HL-60 (cell line): ENCODE measurements at regions not wholly inside any gene's neighbourhood (a gene's known extent, or its start where the extent isn't known, plus 50 kb on each side); places are given as distances from the start of the nearest gene placed in this dataset.

Experiments used
- DNase-seq, 2 experiments: peaks; one replicate each; pipeline ENCODE4 v3.0.0-alpha.2; 2010 to 2020; ENCODE audit warnings: low read depth in 1 of 2, low spot score in 1 of 2
- H3K27ac ChIP-seq: fragments of 250-450 bp; sonication (Bioruptor Pico); replicated peaks from 2 replicates; pipeline ENCODE4 v1.5.1; 2020; ENCODE audit warnings: mild to moderate bottlenecking, moderate library complexity
- H3K27me3 ChIP-seq: fragments of 250-450 bp; sonication (Bioruptor Pico); 2 replicates; pipeline ENCODE4 v1.5.1; 2021; ENCODE audit warnings: mild to moderate bottlenecking, moderate library complexity; ENCODE audit not compliant: insufficient read depth, poor library complexity, severe bottlenecking
- H3K4me3 ChIP-seq: replicated peaks from 2 replicates; pipeline ENCODE4 v1.5.1; 2011; ENCODE audit warnings: mild to moderate bottlenecking, control low read depth, low read length; ENCODE audit not compliant: insufficient read depth
- GABPA ChIP-seq: IDR thresholded peaks from 2 replicates; pipeline ENCODE4 v1.6.1; 2012; ENCODE audit warnings: low read depth
- POLR2AphosphoS5 ChIP-seq: IDR thresholded peaks from 2 replicates; pipeline ENCODE4 v1.6.1; 2012; ENCODE audit warnings: low read depth
- SPI1 ChIP-seq: IDR thresholded peaks from 2 replicates; pipeline ENCODE4 v1.6.1; 2012; ENCODE audit warnings: low read depth, mild to moderate bottlenecking, borderline replicate concordance
- TF ChIP-seq, protein P1 (sequence below): IDR thresholded peaks from 2 replicates; pipeline ENCODE4 v1.6.1; 2012; ENCODE audit warnings: low read depth; ENCODE audit not compliant: insufficient replicate concordance
- TF ChIP-seq, protein P2 (sequence below): IDR thresholded peaks from one replicate; pipeline ENCODE4 v1.5.1; 2011; ENCODE audit warnings: low read length, control low read depth, inconsistent platforms; ENCODE audit not compliant: insufficient read depth

DNA sequence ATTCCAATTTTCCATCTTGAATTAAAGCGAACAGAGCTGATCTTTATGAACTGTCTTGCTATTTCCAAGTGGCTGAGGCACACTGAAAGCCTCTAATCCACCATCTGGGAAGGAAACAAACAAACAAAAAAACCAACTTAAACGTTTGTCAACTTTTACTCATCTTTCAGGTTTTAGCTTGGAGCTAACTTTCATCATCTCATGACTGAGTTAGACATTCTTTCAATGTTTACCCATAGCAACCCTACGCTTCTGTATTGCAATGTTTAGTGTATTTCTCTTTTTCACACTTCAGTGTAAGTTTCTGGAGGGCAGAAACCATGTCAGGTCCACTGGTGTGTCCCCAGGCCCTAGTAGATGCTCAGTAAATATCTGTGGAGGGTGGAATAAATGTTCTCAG is 343.8 kb downstream of the GBA3 start:
- TF ChIP-seq POLR2AphosphoS5 (no peak), GABPA (no peak), SPI1 (no peak)
- TF ChIP-seq, protein P1, sequence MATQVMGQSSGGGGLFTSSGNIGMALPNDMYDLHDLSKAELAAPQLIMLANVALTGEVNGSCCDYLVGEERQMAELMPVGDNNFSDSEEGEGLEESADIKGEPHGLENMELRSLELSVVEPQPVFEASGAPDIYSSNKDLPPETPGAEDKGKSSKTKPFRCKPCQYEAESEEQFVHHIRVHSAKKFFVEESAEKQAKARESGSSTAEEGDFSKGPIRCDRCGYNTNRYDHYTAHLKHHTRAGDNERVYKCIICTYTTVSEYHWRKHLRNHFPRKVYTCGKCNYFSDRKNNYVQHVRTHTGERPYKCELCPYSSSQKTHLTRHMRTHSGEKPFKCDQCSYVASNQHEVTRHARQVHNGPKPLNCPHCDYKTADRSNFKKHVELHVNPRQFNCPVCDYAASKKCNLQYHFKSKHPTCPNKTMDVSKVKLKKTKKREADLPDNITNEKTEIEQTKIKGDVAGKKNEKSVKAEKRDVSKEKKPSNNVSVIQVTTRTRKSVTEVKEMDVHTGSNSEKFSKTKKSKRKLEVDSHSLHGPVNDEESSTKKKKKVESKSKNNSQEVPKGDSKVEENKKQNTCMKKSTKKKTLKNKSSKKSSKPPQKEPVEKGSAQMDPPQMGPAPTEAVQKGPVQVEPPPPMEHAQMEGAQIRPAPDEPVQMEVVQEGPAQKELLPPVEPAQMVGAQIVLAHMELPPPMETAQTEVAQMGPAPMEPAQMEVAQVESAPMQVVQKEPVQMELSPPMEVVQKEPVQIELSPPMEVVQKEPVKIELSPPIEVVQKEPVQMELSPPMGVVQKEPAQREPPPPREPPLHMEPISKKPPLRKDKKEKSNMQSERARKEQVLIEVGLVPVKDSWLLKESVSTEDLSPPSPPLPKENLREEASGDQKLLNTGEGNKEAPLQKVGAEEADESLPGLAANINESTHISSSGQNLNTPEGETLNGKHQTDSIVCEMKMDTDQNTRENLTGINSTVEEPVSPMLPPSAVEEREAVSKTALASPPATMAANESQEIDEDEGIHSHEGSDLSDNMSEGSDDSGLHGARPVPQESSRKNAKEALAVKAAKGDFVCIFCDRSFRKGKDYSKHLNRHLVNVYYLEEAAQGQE = no peak
- TF ChIP-seq, protein P2, sequence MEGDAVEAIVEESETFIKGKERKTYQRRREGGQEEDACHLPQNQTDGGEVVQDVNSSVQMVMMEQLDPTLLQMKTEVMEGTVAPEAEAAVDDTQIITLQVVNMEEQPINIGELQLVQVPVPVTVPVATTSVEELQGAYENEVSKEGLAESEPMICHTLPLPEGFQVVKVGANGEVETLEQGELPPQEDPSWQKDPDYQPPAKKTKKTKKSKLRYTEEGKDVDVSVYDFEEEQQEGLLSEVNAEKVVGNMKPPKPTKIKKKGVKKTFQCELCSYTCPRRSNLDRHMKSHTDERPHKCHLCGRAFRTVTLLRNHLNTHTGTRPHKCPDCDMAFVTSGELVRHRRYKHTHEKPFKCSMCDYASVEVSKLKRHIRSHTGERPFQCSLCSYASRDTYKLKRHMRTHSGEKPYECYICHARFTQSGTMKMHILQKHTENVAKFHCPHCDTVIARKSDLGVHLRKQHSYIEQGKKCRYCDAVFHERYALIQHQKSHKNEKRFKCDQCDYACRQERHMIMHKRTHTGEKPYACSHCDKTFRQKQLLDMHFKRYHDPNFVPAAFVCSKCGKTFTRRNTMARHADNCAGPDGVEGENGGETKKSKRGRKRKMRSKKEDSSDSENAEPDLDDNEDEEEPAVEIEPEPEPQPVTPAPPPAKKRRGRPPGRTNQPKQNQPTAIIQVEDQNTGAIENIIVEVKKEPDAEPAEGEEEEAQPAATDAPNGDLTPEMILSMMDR = no peak

DNA sequence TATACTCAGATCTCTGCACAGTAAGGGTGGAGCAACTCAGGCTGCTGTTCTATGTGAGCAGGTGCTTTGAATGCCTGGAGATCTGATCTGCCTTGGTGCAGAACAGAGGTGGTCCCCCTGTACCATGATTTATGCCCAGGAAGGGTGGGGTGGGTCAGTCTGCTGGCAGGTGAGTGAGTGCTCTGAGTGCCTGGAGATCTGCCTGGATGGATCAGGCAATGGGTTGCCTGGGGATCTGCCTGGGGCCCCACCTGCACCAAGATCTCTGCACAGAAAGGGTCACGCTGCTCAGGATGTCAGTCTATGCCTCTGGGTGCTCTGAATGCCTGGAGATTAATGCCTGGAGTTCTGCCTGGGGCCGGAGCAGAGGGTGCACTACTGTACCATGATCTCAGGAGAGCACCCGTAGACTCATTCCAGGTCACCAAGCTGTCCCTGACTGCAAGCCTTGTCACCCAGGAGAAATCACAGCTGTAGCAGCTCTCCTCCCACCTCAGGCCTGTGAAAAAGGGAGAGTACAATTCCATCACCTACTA is 342.9 kb downstream of the GBA3 start:
- Histone ChIP-seq H3K27ac (no peak overlapping the region), H3K27me3 (no peaks in the 10 kb centered on the region), H3K4me3 (no peak overlapping the region)
- no peak for TF ChIP-seq POLR2AphosphoS5
- TF ChIP-seq, protein P1 = no peak
- no peak for TF ChIP-seq GABPA
- TF ChIP-seq SPI1 = no peak
- TF ChIP-seq, protein P2 = no peak
- no peak for DNase-seq

More for the DNA sequence above, 343.8 kb downstream of the GBA3 start:
- no peak overlapping the region for H3K27ac ChIP-seq
- no peak for DNase-seq
- H3K27me3 ChIP-seq = no peaks in the 10 kb centered on the region
- no peak overlapping the region for H3K4me3 ChIP-seq

DNA sequence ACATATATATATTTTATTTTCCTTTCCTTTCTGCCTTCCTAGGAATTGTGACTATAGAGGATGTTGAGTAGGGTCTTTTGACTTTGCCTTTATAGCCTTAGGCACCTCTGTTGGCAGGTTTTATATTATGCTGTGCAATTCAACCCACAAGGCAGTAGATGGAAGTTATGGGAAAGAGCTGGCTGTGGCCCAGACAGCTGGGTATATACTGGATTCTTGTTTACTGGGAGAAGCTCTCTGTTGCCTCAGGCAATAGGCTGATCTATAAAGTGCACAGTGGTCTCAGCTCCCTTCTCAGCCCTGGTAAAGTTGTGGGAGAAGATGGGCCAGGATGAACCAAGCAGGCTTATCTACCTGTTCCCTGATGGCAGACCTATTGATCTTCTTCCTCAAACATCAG is 342.0 kb downstream of the GBA3 start:
- DNase-seq = no peak
- H3K4me3 ChIP-seq = no peak overlapping the region
- TF ChIP-seq, protein P1 = no peak
- TF ChIP-seq POLR2AphosphoS5 (no peak), GABPA (no peak), SPI1 (no peak)
- TF ChIP-seq, protein P2 = no peak
- H3K27ac ChIP-seq = no peak overlapping the region
- no peaks in the 10 kb centered on the region for H3K27me3 ChIP-seq
